ENCODE measurements at regions not wholly inside any gene's neighbourhood (a gene's known extent, or its start where the extent isn't known, plus 50 kb on each side); places are given as distances from the start of the nearest gene placed in this dataset. TPM values are rescaled to one million over a fixed set of nuclear protein-coding genes. Genes with fewer than 3 reads are reported as not detected.
"Not testable (repeated sequence)": the region's sequence is repeated elsewhere in the genome, so short reads cannot be mapped to it uniquely, and the experiment has no call there.

GRCh38 chr4:9704551-9705332 is 76.7 kb upstream of the DRD5 start:
- DNase-seq: no peak

GRCh38 chr4:9707281-9707680 is 74.2 kb upstream of the DRD5 start:
- DNase-seq: not testable (repeated sequence)

GRCh38 chr4:9707936-9708335 is 73.5 kb upstream of the DRD5 start:
- not testable (repeated sequence) for DNase-seq

GRCh38 chr4:9709724-9710123 is 71.7 kb upstream of the DRD5 start:
- DNase-seq: no peak

GRCh38 chr4:9715271-9715670 is 66.2 kb upstream of the DRD5 start:
- DNase-seq: not testable (repeated sequence)

GRCh38 chr4:9716093-9716492 is 65.3 kb upstream of the DRD5 start:
- DNase-seq: no peak

- not testable (repeated sequence) for DNase-seq
Observed at GRCh38 chr4:9718246-9718939, 63.0 kb upstream of the DRD5 start.

- not testable (repeated sequence) for DNase-seq
Observed at GRCh38 chr4:9722131-9722530, 59.3 kb upstream of the DRD5 start.

Small RNA genes in the stretch of these regions (small RNA-seq; reads per million reads assigned to genes)
- gene MIR548I2: not detected
- gene RF00017: not detected
- gene SNRPCP13: not detected
